ENCODE measurements at regions not wholly inside any gene's neighbourhood (a gene's known extent, or its start where the extent isn't known, plus 50 kb on each side); places are given as distances from the start of the nearest gene placed in this dataset.

GRCh38 chr5:74275171-74275992 lies 365.1 kb downstream of the ENC1 start:
- DNase-seq (ENCODE audit: low read depth in 3 of 3, low spot score in 2 of 3), result peak in 1 of 3 donors; percentile 58

- no peak for DNase-seq (ENCODE audit: low read depth in 3 of 3, low spot score in 2 of 3)
Observed at GRCh38 chr5:74274326-74274725, 366.2 kb downstream of the ENC1 start.

GRCh38 chr5:74272831-74273451 lies 367.6 kb downstream of the ENC1 start:
- DNase-seq (ENCODE audit: low read depth in 3 of 3, low spot score in 2 of 3), result peak in 1 of 3 donors; percentile 45

- no peak for DNase-seq (ENCODE audit: low read depth in 3 of 3, low spot score in 2 of 3)
Observed at GRCh38 chr5:74272024-74272775, 368.3 kb downstream of the ENC1 start.

GRCh38 chr5:74268297-74268696 lies 372.2 kb downstream of the ENC1 start:
- no peak for DNase-seq (ENCODE audit: low read depth in 3 of 3, low spot score in 2 of 3)

- no peak for DNase-seq (ENCODE audit: low read depth in 3 of 3, low spot score in 2 of 3)
Observed at GRCh38 chr5:74266836-74267235, 373.7 kb downstream of the ENC1 start.

- no peak for DNase-seq (ENCODE audit: low read depth in 3 of 3, low spot score in 2 of 3)
Observed at GRCh38 chr5:74266132-74266531, 374.4 kb downstream of the ENC1 start.

- DNase-seq (ENCODE audit: low read depth in 3 of 3, low spot score in 2 of 3), result no peak
Observed at GRCh38 chr5:74262544-74263207, 377.9 kb downstream of the ENC1 start.

- peak in 1 of 3 donors; percentile 25 for DNase-seq (ENCODE audit: low read depth in 3 of 3, low spot score in 2 of 3)
Observed at GRCh38 chr5:74261866-74262265, 378.7 kb downstream of the ENC1 start.

GRCh38 chr5:74261421-74261820 lies 379.1 kb downstream of the ENC1 start:
- no peak for DNase-seq (ENCODE audit: low read depth in 3 of 3, low spot score in 2 of 3)

- no peak for DNase-seq (ENCODE audit: low read depth in 3 of 3, low spot score in 2 of 3)
Observed at GRCh38 chr5:74259572-74259971, 381.0 kb downstream of the ENC1 start.

GRCh38 chr5:74258314-74258665 lies 382.2 kb downstream of the ENC1 start:
- DNase-seq (ENCODE audit: low read depth in 3 of 3, low spot score in 2 of 3), result no peak

GRCh38 chr5:74257645-74258313 lies 382.7 kb downstream of the ENC1 start:
- peak; percentile 77 to 82 (median 78) for DNase-seq (ENCODE audit: low read depth in 3 of 3, low spot score in 2 of 3)

GRCh38 chr5:74257060-74257527 lies 383.4 kb downstream of the ENC1 start:
- DNase-seq (ENCODE audit: low read depth in 3 of 3, low spot score in 2 of 3), result no peak

GRCh38 chr5:74255692-74256392 lies 384.7 kb downstream of the ENC1 start:
- no peak for DNase-seq (ENCODE audit: low read depth in 3 of 3, low spot score in 2 of 3)

- no peak for DNase-seq (ENCODE audit: low read depth in 3 of 3, low spot score in 2 of 3)
Observed at GRCh38 chr5:74254257-74254656, 386.3 kb downstream of the ENC1 start.

GRCh38 chr5:74252044-74252443 lies 388.5 kb downstream of the ENC1 start:
- no peak for DNase-seq (ENCODE audit: low read depth in 3 of 3, low spot score in 2 of 3)

GRCh38 chr5:74251141-74252035 lies 389.1 kb downstream of the ENC1 start:
- peak; percentile 80 to 87 (median 81) for DNase-seq (ENCODE audit: low read depth in 3 of 3, low spot score in 2 of 3)

All from right renal cortex interstitium (tissue), 3 donors.